Lower leg skin (tissue), 4 donors: ENCODE measurements at regions not wholly inside any gene's neighbourhood (a gene's known extent, or its start where the extent isn't known, plus 50 kb on each side); places are given as distances from the start of the nearest gene placed in this dataset.
A peak's percentile ranks its signal among the peaks of the same experiment; 100 is the strongest.

Source experiments
- DNase-seq, 2 donors: peaks; one replicate each; pipeline ENCODE4 v3.0.0-alpha.2; 2019; ENCODE audit warnings: low spot score in 2 of 2
- H3K4me3 ChIP-seq: fragments of 200-600 bp; sonication (generic); 2 replicates; pipeline ENCODE4 v1.5.1; 2017; ENCODE audit warnings: mild to moderate bottlenecking, low read depth; ENCODE audit not compliant: poor library complexity, severe bottlenecking
- CTCF ChIP-seq, 3 donors: fragments of 450-650 bp; IDR thresholded peaks; one replicate each; pipeline ENCODE4 v1.5.1; 2016; ENCODE audit warnings: antibody characterized with exemption in 3 of 3, mild to moderate bottlenecking in 3 of 3, moderate library complexity in 2 of 3
- POLR2A ChIP-seq, 2 donors: fragments of 450-650 bp; IDR thresholded peaks; one replicate each; pipeline ENCODE4 v1.6.1; 2016 to 2017; ENCODE audit warnings: antibody characterized with exemption in 2 of 2, mild to moderate bottlenecking in 1 of 2, moderate library complexity in 1 of 2
- WGBS, 2 donors: methylation state at CpG; one replicate each; pipeline ENCODE4 v1.1.5; 2018; 5-methylcytosine and 5-hydroxymethylcytosine counted together
- intact Hi-C: fragments of 100-400 bp; cut with DNase I; formaldehyde crosslinking; loops from one replicate; pipeline ENCODE4 v1.15.0; 2023; ENCODE audit warnings: low total_unique reads

GRCh38 chr10:93220296-93221170 is 146.8 kb downstream of the CYP26A1 start:
- H3K4me3 ChIP-seq = no peak overlapping the region
- intact Hi-C loops = no loop called here
- TF ChIP-seq CTCF (IDR thresholded peaks at IDR 0.05) = no peak
- TF ChIP-seq POLR2A (IDR thresholded peaks at IDR 0.05) = no peak
- 73 to 77% methylated on average over 33 of the region's 33 CpGs for WGBS, 2 donors
- DNase-seq = peak in 1 of 2 donors; percentile 77

GRCh38 chr10:93221171-93221496 is 147.4 kb downstream of the CYP26A1 start:
- DNase-seq = peak in 1 of 2 donors; percentile 21
- TF ChIP-seq POLR2A (IDR thresholded peaks at IDR 0.05) (no peak), CTCF (IDR thresholded peaks at IDR 0.05) (no peak)
- no peak overlapping the region for H3K4me3 ChIP-seq
- 93 to 95% methylated on average over 18 of the region's 18 CpGs for WGBS, 2 donors
- intact Hi-C loops = no loop called here

DNA sequence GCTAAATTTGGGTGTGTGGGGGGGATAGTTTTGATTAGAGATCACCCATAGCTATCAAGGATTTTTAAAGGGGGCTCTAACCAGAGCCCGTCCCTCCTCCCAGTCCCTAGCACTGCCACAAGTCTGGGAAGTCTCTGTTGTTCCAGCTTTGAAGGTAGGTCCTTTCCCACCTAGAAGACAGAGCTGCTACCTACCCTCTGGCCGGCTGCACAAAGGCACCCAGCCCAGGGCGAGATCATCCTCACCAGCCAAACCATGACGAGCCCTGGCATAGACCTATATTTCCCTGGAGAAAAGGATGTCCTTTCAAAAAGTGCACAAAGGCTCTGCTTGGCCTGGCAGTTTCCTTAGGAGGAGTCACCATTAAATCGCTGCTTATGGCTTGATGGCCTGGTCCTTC is 147.8 kb downstream of the CYP26A1 start:
- H3K4me3 ChIP-seq = no peak overlapping the region
- no peak for TF ChIP-seq POLR2A (IDR thresholded peaks at IDR 0.05)
- no peak for TF ChIP-seq CTCF (IDR thresholded peaks at IDR 0.05)
- intact Hi-C loops = no loop called here
- peak in 1 of 2 donors; percentile 52 for DNase-seq
- WGBS, 2 donors = 73 to 82% methylated on average over 5 of the region's 5 CpGs

- no peak overlapping the region for H3K4me3 ChIP-seq
- no peak for TF ChIP-seq CTCF (IDR thresholded peaks at IDR 0.05)
- TF ChIP-seq POLR2A (IDR thresholded peaks at IDR 0.05) = no peak
- intact Hi-C loops = no loop called here
- 85% methylated on average over 1 of the region's 1 CpG for WGBS, 2 donors
- DNase-seq = peak in 1 of 2 donors; percentile 52
Measured at GRCh38 chr10:93222211-93222754, 148.6 kb downstream of the CYP26A1 start.

DNA sequence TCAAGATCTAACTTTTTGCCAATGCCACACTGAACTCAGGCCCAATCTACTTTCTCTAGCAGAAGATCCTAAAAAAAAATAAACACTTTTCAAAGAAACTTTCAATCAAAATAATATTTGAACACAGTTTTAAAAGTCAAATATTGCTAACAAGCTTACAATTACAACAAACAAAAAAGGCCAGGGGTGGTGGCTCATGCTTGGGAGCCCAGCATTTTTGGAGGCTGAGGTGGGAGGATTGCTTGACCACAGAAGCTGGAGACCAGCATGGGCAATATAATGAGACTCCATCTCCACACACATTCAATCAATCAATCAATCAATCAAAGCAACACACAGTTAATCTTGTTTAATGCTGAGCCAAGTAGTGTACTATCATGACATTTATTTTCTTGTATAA is 149.2 kb downstream of the CYP26A1 start:
- DNase-seq = peak in 1 of 2 donors; percentile 60
- no peak overlapping the region for H3K4me3 ChIP-seq
- intact Hi-C loops = no loop called here
- no peak for TF ChIP-seq POLR2A (IDR thresholded peaks at IDR 0.05)
- no peak for TF ChIP-seq CTCF (IDR thresholded peaks at IDR 0.05)
